Subcutaneous abdominal adipose tissue (tissue), 5 donors: ENCODE measurements at regions not wholly inside any gene's neighbourhood (a gene's known extent, or its start where the extent isn't known, plus 50 kb on each side); places are given as distances from the start of the nearest gene placed in this dataset.
A peak's percentile ranks its signal among the peaks of the same experiment; 100 is the strongest.

ENCODE experiments used
- H3K27ac ChIP-seq: one replicate; pipeline ENCODE4 v1.7.0; 2013; ENCODE audit warnings: low read depth, mild to moderate bottlenecking, inconsistent platforms, low read length, moderate library complexity
- H3K27me3 ChIP-seq, 5 donors: one replicate each; pipeline ENCODE4 v1.7.0; 2013; ENCODE audit warnings: low read length in 5 of 5, inconsistent platforms in 1 of 5; ENCODE audit not compliant: control insufficient read depth in 5 of 5, insufficient read depth in 4 of 5
- H3K36me3 ChIP-seq, 5 donors: one replicate each; pipeline ENCODE4 v1.7.0; 2013; ENCODE audit warnings: low read length in 5 of 5; ENCODE audit not compliant: control insufficient read depth in 5 of 5, insufficient read depth in 5 of 5
- H3K4me1 ChIP-seq, 5 donors: one replicate each; pipeline ENCODE4 v1.7.0; 2013; ENCODE audit warnings: low read length in 5 of 5, mild to moderate bottlenecking in 3 of 5, moderate library complexity in 1 of 5; ENCODE audit not compliant: control insufficient read depth in 5 of 5, insufficient read depth in 5 of 5
- H3K4me3 ChIP-seq, 5 donors: one replicate each; pipeline ENCODE4 v1.7.0; 2013; ENCODE audit warnings: low read length in 5 of 5, low read depth in 1 of 5
- H3K9ac ChIP-seq, 5 donors: one replicate each; pipeline ENCODE4 v1.7.0; 2013; ENCODE audit warnings: low read length in 5 of 5, mild to moderate bottlenecking in 4 of 5, moderate library complexity in 3 of 5
- H3K9me3 ChIP-seq, 5 donors: one replicate each; pipeline ENCODE4 v1.7.0; 2013; ENCODE audit warnings: low read length in 5 of 5; ENCODE audit not compliant: control insufficient read depth in 5 of 5
- donor health status: healthy.
- donor health status: healthy.
- donor health status: healthy.
- donor health status: healthy.
- donor health status: healthy.

- H3K9me3 ChIP-seq: no peaks in the 10 kb centered on the region
- H3K27me3 ChIP-seq: no peaks in the 10 kb centered on the region
- H3K36me3 ChIP-seq: no peaks in the 10 kb centered on the region
- H3K9ac ChIP-seq: no peak overlapping the region
- no peak overlapping the region for H3K27ac ChIP-seq
- no peak overlapping the region for H3K4me3 ChIP-seq
- peaks cover 0 to 17% (median 0%) of the 10 kb centered on the region in 5 donors for H3K4me1 ChIP-seq
These were observed 81.5 kb upstream of the TMCC3 start for GRCh38 chr12:94731733-94732360.

DNA sequence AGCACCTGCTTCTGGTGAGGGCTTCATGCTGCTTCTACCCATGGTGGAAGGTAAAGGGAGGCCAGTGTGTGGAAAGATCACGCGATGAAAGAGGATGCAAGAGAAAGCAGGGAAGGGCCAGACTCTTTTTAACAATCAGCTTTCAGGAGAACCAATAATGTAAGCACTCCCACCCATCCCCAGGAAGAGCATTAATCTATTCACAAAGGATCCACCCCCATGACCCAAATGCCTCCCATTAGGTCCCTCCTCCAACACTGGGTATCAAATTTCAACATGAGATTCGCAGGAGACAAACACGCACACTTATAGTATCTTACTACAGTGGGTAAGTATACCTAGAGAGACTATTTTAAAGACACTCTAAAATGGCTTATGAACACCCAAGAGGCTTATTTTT lies 80.5 kb upstream of the TMCC3 start:
- Histone ChIP-seq H3K27me3 (no peaks in the 10 kb centered on the region), H3K4me1 (peaks cover 0 to 17% (median 0%) of the 10 kb centered on the region in 5 donors), H3K36me3 (no peaks in the 10 kb centered on the region), H3K9me3 (no peaks in the 10 kb centered on the region), H3K4me3 (no peak overlapping the region), H3K27ac (no peak overlapping the region), H3K9ac (no peak overlapping the region)

DNA sequence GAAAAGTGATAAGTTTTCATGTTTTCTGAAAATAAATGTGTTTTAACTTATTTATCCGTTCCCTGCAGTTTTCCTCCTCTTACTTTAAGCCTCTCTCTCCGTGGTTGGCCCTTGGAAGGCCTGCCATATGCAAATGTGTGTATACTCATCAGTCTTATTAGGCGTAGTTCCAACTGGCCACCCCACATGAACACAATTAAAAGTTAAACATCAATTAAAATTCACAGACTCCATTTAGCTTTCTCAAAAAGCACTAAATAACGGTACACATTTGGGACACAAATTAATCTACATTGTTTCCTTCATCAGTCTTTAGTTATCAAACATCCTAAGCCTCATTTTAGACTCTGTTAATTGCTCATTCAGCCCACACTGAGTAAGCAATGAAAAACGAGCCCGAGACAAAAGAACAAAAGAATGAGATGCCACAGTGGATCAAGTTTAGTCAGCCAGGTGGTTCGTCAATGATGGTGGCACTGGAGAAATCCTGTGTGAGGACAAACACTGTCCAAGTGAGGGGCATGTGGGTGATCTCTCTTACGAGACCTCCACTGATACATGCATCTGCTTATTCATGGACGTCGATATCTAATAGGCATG lies 76.0 kb upstream of the TMCC3 start:
- Histone ChIP-seq H3K9me3 (no peaks in the 10 kb centered on the region), H3K27ac (no peak overlapping the region), H3K9ac (no peak overlapping the region), H3K27me3 (no peaks in the 10 kb centered on the region), H3K4me3 (no peak overlapping the region), H3K4me1 (peaks cover 2 to 21% (median 19%) of the 10 kb centered on the region in 5 donors), H3K36me3 (no peaks in the 10 kb centered on the region)

GRCh38 chr12:94725375-94726168 lies 75.2 kb upstream of the TMCC3 start:
- H3K4me3 ChIP-seq: no peak overlapping the region
- H3K9ac ChIP-seq: no peak overlapping the region
- no peaks in the 10 kb centered on the region for H3K9me3 ChIP-seq
- no peak overlapping the region for H3K27ac ChIP-seq
- H3K27me3 ChIP-seq: no peaks in the 10 kb centered on the region
- H3K36me3 ChIP-seq: no peaks in the 10 kb centered on the region
- peaks cover 2 to 23% (median 20%) of the 10 kb centered on the region in 5 donors for H3K4me1 ChIP-seq

DNA sequence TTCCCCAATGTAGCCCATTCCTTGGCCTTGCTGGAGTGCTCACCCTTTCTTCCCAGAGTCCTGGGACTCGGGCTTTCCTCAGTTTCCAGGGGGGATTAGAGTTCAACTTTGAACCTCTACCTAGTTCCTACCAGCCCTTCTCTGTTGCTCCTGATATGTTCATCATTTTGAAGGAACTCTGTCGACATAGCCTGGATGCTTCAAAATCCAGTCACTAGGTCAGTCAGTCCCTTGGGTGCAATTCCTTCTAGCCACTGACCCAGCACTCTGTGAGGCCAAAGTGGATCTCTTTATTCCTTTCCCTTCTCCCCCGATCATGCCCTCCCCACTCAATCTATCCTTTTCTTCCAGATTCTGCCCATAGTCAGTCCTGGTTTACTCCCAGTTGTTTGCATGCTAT lies 72.3 kb upstream of the TMCC3 start:
- Histone ChIP-seq H3K4me3 (no peak overlapping the region), H3K36me3 (no peaks in the 10 kb centered on the region), H3K27ac (peak overlapping the region; percentile 57), H3K9me3 (no peaks in the 10 kb centered on the region), H3K9ac (no peak overlapping the region), H3K27me3 (no peaks in the 10 kb centered on the region), H3K4me1 (peaks cover 2 to 23% (median 20%) of the 10 kb centered on the region in 5 donors)

- H3K27ac ChIP-seq: no peak overlapping the region
- no peaks in the 10 kb centered on the region for H3K36me3 ChIP-seq
- no peak overlapping the region for H3K4me3 ChIP-seq
- peaks cover 2 to 27% (median 20%) of the 10 kb centered on the region in 5 donors for H3K4me1 ChIP-seq
- no peak overlapping the region for H3K9ac ChIP-seq
- no peaks in the 10 kb centered on the region for H3K9me3 ChIP-seq
- H3K27me3 ChIP-seq: no peaks in the 10 kb centered on the region
These were observed 70.8 kb upstream of the TMCC3 start for GRCh38 chr12:94721173-94721572.

DNA sequence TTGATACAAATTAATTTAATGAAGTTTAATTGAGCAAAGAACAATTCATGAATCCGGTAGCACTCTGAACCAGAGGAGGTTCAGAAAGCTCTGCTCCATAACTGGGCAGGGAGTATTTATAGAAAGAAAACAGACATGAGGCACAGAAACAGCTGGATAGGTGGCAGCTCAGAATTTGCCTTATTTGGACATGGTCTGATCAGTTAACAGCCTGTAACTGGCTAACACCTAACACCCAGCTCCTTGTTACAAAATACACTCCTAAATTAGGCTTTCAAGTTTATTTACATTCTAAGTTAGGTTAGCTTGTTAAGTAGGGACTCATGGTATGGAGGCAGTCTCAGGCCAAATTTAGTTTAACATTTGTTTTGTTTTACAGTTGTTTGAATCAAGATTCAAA lies 67.8 kb upstream of the TMCC3 start:
- Histone ChIP-seq H3K36me3 (no peaks in the 10 kb centered on the region), H3K4me3 (no peak overlapping the region), H3K27ac (no peak overlapping the region), H3K27me3 (no peaks in the 10 kb centered on the region), H3K9ac (no peak overlapping the region), H3K4me1 (peaks cover 2 to 24% (median 14%) of the 10 kb centered on the region in 5 donors), H3K9me3 (no peaks in the 10 kb centered on the region)

- peaks cover 2 to 20% (median 10%) of the 10 kb centered on the region in 5 donors for H3K4me1 ChIP-seq
- no peaks in the 10 kb centered on the region for H3K36me3 ChIP-seq
- H3K9ac ChIP-seq: no peak overlapping the region
- H3K4me3 ChIP-seq: no peak overlapping the region
- no peaks in the 10 kb centered on the region for H3K27me3 ChIP-seq
- H3K27ac ChIP-seq: no peak overlapping the region
- no peaks in the 10 kb centered on the region for H3K9me3 ChIP-seq
These were observed 67.3 kb upstream of the TMCC3 start for GRCh38 chr12:94717656-94718055.

DNA sequence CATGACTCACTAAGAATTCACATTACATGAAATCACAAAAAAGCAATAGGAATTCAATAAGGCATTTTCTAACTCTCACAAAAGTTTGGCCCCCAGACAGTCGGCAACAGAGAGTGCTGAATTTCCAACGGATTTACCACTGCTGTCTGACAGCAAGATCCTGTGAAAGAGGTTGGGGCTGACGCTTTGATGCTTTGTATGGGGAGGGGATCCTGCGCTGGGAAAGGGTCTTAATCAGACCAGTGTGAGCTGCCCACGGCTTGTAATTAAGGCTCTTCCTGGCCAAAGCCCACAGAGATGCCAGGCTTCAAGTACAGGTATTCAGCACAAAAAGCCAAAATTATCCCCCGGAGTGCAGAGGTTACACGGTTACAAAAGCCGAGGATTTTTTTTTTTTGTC lies 66.8 kb upstream of the TMCC3 start:
- Histone ChIP-seq H3K27ac (no peak overlapping the region), H3K9me3 (no peaks in the 10 kb centered on the region), H3K27me3 (no peaks in the 10 kb centered on the region), H3K9ac (no peak overlapping the region), H3K36me3 (no peaks in the 10 kb centered on the region), H3K4me1 (peaks cover 0 to 14% (median 7%) of the 10 kb centered on the region in 5 donors), H3K4me3 (no peak overlapping the region)

- H3K9ac ChIP-seq: no peak overlapping the region
- H3K27ac ChIP-seq: no peak overlapping the region
- no peak overlapping the region for H3K4me3 ChIP-seq
- H3K36me3 ChIP-seq: no peaks in the 10 kb centered on the region
- no peaks in the 10 kb centered on the region for H3K27me3 ChIP-seq
- H3K4me1 ChIP-seq: peaks cover 0 to 11% (median 1%) of the 10 kb centered on the region in 5 donors
- H3K9me3 ChIP-seq: no peaks in the 10 kb centered on the region
These were observed 66.0 kb upstream of the TMCC3 start for GRCh38 chr12:94716339-94716738.
